Astrocyte of the cerebellum (primary cell): ENCODE measurements at regions not wholly inside any gene's neighbourhood (a gene's known extent, or its start where the extent isn't known, plus 50 kb on each side); places are given as distances from the start of the nearest gene placed in this dataset.

Experiments
- DNase-seq: peaks from one replicate; pipeline ENCODE4 v3.0.0-alpha.2; 2011; ENCODE audit warnings: low read depth
- H3K4me3 ChIP-seq: 2 replicates; pipeline ENCODE4 v1.5.1; 2011; ENCODE audit warnings: mild to moderate bottlenecking, low read depth, low read length, moderate library complexity
- in situ Hi-C: cut with HindIII; loops from 2 replicates; pipeline ENCODE4 v1.10.0; 2017; ENCODE audit warnings: low sequenced_read_pairs
- TF ChIP-seq, protein P1 (sequence below): IDR thresholded peaks from 2 replicates; pipeline ENCODE4 v1.5.1; 2012; ENCODE audit warnings: low read length, low read depth, moderate library complexity, mild to moderate bottlenecking; ENCODE audit errors: missing control alignments

DNA sequence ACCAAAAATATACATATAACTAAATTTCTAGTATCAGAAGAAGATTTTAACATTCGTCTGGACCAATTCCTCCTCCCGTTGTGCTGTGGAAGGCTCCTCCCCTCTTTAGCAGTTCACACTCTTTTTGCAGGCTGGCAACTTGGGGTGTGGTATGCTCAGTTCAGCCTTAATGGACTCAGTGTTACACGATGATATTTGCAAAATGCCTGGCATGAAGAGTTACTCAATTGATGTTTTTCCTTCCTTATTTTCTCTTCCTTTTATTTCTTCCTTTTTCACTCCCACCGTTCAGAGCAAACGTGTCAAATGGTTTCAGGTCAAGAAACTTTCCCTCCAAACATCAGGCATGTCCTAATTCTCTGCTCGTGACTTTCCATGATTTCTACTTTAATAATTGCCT, 248.3 kb downstream of the PHF14 start:
- TF ChIP-seq, protein P1, sequence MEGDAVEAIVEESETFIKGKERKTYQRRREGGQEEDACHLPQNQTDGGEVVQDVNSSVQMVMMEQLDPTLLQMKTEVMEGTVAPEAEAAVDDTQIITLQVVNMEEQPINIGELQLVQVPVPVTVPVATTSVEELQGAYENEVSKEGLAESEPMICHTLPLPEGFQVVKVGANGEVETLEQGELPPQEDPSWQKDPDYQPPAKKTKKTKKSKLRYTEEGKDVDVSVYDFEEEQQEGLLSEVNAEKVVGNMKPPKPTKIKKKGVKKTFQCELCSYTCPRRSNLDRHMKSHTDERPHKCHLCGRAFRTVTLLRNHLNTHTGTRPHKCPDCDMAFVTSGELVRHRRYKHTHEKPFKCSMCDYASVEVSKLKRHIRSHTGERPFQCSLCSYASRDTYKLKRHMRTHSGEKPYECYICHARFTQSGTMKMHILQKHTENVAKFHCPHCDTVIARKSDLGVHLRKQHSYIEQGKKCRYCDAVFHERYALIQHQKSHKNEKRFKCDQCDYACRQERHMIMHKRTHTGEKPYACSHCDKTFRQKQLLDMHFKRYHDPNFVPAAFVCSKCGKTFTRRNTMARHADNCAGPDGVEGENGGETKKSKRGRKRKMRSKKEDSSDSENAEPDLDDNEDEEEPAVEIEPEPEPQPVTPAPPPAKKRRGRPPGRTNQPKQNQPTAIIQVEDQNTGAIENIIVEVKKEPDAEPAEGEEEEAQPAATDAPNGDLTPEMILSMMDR: no peak
- in situ Hi-C loops: no loop called here
- H3K4me3 ChIP-seq: no peak overlapping the region
- DNase-seq: no peak

DNA sequence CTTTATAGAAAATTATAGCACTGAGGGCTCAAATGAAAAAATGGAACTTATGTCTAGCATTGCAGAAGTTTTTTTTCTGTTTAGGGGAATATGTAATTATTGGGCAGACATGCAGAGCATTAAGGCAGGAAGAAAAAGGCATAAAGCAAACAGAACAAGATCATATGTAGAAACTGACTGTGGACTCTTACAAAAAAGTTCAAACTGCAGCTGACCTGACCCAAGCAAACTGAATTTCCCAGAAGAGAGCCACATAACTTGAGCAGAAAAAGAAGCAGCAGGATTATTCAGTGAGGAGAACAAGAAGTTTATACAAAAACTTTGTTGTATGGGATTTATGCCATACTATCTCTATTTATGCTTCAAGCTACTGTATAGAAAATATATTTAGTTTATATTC, 250.9 kb downstream of the PHF14 start:
- in situ Hi-C loops: no loop called here
- H3K4me3 ChIP-seq: no peak overlapping the region
- DNase-seq: no peak
- TF ChIP-seq, protein P1: no peak

DNA sequence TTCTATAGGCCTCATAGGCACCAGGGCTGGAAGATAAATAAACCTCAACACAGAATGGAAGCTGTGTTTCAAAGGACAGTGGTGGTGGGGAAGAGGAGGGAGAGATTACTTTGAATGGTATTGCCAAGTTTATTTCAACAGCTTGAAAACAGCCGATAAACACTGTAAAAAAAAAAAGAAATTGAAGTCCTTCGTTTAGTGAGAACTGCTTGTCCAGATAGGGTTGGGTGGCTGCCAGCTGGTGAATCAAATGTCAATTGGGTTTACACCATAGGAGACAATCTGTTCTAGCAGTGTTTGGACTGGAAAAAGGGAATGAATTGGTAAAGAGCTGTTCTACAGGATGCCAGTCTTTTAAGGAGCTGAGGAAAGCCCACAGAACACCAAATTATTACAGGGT, 254.8 kb downstream of the PHF14 start:
- DNase-seq: no peak
- in situ Hi-C loops: no loop called here
- TF ChIP-seq, protein P1: no peak
- H3K4me3 ChIP-seq: no peak overlapping the region

DNA sequence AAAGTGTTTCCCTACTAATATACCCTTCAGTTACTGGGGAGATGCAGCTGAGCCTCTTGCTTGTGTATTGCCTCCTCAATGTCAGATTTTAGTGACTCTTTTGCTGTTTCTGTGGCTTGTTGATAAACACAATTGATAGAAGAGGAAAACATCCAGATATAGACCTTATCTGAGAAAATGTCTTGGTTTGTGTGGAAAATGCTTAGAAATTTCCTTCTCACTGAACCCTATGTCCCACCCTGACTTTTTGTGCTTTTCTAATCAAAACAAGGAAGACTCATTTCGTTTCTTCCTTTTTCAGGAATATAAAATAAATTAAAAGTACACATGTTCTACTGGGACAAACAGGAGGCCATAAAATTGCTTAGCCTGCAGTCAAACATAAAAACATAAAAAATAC, 257.5 kb downstream of the PHF14 start:
- no peak overlapping the region for H3K4me3 ChIP-seq
- TF ChIP-seq, protein P1: no peak
- in situ Hi-C loops: no loop called here
- DNase-seq: no peak

DNA sequence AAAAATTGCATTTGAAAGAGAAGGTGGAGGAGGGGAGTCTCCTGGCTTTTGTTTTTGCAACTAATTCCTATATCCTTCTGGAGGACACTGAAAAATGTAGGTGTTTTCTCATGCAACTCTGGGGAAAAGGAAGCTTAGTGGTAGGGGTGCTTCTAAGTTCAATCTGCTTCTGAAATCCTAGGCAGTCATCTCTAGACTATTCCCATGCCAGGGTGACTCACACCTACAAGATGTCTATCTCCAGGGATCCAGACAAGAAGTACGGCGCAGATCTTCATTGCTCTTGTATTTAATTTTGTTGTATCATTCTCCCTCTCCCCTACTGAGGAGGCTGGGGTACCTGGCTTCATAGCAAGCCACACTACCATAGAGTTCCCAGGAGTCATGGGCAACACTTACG, 258.8 kb downstream of the PHF14 start:
- TF ChIP-seq, protein P1: no peak
- no peak for DNase-seq
- in situ Hi-C loops: no loop called here
- H3K4me3 ChIP-seq: no peak overlapping the region

DNA sequence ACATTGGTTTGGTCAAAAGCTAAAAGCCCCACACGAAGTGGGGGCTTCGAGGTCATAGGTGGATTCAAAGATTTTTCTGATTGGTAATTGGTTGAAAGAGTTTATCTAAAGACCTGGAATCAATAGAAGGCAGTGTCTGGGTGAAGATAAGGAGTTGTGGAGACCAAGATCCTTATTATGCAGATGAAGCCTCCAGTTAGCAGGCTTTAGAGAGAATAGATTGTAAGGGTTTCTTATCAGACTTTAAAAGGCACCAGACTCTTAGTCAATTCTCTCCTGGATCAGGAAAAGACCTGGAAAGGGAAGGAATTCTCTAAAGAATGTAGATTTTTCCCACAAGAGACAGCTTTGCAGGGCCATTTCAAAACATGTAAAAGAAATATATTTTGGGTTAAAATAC, 260.2 kb downstream of the PHF14 start:
- H3K4me3 ChIP-seq: no peak overlapping the region
- in situ Hi-C loops: no loop called here
- TF ChIP-seq, protein P1: no peak
- DNase-seq: no peak

DNA sequence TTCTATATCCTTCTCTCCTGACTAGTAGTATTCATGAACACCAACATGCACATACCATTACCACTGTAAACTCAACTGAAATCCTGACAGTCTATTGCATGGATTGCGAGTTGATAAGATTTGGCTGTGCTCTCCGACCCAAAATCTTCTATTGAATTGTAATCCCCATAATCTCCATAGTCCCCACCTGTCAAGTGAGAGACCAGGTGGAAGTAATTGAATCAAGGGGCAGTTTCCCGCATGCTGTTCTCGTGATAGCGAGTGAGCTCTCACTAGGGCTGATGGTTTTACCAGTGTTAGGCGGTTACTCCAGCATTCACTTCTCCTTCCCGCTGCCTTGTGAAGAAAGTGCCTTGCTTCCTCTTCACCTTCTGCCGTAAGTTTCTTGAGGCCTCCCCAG, 261.8 kb downstream of the PHF14 start:
- TF ChIP-seq, protein P1: no peak
- H3K4me3 ChIP-seq: no peak overlapping the region
- DNase-seq: no peak
- in situ Hi-C loops: no loop called here
